T1000 (cell line): ENCODE measurements at regions not wholly inside any gene's neighbourhood (a gene's known extent, or its start where the extent isn't known, plus 50 kb on each side); places are given as distances from the start of the nearest gene placed in this dataset.
"Not testable (repeated sequence)": the region's sequence is repeated elsewhere in the genome, so short reads cannot be mapped to it uniquely, and the experiment has no call there.

Source experiments
- DNase-seq: peaks from one replicate; lab custom pipeline; 2025; ENCODE audit warnings: mixed read lengths; lab: John Stamatoyannopoulos, UW

DNA sequence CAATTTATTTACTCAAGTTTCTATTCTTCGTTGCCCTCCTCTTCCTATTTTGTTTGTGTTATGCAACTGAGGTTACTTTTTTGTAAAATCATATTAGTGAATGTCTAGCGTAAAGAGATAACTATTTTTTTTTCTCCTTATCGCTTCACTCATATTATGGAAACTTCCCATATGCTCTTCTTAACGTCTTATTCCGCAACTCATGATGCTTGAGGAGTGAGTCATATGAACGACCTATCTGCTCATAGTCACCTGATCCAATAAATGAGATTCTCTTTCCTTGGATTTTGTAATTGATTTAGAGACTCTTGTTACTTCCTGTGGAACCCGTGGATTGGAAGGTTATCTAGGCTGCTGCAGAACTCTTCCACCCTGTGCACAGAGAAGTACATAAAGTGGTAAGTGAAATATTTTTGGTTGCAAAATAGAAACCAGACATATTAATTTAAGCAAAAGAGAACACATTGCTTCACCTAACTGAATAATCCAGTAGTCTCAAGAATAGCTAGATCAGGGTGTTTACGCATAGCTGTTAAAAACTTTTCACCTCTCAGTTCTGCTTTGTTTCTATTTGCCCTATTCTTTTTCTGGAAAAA, 719.3 kb upstream of the SGO1 start:
- no peak for DNase-seq

DNA sequence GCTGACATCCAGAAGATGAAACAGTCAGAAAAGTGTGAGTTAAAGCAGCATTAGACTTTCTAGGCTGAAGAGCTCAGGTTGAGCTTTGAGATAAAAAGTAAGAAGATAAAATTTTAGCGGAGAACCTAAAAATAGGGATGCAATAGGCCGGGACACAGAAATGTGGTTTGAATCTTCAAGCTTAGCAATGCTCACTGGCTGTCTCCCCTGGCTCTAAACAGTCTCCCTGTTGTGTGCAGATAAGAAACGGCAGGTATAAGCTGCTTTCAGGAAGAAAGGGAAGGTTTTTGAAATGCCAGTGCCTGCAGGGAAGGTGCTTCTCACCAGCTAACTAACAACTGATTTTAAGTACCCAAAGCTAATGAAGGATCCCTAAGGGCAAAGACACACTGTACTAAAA, 718.7 kb upstream of the SGO1 start:
- no peak for DNase-seq

- no peak for DNase-seq
These were observed 713.0 kb upstream of the SGO1 start for GRCh38 chr3:20898962-20899361.

- DNase-seq = no peak
These were observed 704.1 kb upstream of the SGO1 start for GRCh38 chr3:20890111-20890519.

GRCh38 chr3:20878691-20879090, 692.7 kb upstream of the SGO1 start:
- DNase-seq = no peak

GRCh38 chr3:20873235-20873634, 687.2 kb upstream of the SGO1 start:
- no peak for DNase-seq

DNA sequence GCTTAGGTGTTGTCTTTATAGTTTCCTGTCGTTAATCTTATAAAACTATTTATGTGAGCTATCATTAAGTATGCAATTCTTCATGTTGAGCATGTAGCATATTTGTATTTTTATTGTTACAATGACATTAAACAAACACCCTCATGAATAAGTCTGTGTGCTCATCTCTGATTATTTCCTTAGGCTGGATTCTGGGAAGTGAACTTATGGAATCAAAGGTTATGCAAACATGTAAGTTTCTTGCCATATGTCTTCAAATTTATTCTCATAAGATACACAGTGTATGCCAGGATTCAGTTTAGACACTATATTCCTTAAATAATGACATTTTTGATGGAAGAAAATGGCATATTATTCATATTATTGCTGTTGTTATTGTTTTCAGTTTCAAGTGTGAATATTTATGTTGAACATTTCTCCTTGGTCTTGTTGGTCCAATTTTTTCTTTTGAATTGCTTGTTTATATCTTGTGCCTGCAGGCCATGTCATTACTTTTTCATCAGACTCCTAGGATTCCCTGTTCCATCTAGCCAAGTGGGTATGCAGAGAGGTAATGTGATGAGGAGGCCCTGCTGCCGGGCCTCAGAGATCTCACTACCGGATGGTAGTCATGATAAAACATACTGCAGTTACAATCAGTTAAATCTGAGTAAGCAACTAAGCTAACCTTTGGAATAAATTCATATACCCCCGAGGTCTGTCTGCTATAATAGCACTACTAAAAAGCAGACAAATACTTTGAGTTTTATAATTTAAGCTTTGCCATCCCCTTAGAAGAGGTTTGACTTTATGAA, 684.3 kb upstream of the SGO1 start:
- DNase-seq = no peak

DNA sequence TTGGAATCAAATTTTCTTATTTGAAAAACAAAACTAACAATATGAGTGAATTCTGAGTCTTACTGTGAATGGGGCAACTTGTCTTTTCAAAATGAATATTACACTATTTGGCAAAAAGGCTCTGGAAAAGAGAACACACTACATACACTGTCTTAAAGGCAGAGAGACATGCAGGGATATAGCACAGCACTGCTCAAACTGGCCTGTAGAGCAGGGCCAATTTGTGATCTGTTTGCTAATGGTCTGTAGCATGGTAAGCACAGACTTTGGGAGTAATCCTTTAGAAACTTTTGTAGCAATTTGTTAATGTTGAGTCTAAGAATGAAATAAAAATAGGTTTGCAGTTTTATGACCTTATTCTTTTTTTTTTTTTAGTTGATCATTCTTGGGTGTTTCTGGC, 679.8 kb upstream of the SGO1 start:
- DNase-seq = no peak

DNA sequence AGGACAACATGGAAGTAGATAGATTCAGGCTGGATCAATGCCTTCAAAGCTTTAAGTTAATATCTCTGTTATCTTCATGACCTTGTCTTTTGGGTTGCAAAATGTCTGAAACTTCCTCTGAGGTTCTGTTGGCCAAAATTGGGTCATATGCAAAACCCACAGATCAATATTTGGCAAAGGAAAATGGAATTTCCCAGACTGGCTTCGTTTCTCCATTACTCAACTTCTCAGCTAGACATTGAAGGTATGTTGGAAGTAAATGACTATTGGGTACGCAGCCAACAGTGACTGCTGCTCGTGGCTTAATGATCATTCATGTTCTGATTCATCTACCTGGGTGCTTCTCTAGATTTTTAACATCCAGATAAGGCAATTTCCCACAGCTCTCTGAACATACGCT, 675.4 kb upstream of the SGO1 start:
- DNase-seq = no peak

DNA sequence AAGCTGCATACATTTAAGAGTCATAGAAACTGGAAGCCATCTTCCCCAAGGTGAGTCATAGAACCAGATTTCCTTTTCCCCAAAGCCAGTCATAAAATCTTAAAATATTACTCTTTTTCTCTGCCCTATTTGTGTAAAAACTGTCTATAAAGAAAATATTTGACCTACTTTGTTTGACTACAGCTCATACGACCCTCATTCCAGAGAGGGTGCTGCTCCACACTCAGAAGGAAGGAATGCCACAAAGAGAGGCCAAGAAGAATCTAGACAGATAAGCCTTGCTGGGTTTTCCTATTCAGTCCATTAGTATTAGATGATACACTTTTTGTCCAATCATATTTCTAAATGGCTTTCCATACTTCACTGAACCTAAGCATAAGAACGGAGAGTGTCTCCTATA, 671.6 kb upstream of the SGO1 start:
- no peak for DNase-seq

DNA sequence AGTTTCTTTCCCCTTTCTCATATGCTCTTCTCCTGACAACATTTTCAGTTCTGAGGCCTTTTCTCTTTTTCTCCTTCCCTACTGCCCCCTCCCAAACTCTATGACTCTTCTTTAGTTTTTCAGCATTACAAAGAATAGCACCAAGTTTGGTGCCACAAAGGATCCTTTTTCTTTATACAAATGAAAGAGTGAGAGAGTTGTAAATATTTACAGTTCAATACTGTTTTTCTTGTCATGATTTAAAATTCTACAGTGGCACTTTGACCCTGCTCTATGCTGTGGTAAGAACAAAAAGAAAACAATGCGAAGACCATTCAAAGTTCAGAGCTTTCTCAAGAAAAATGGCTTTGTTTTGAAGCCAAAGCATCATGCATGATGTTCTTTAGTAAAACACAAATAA, 667.9 kb upstream of the SGO1 start:
- DNase-seq = no peak

GRCh38 chr3:20852712-20853111, 666.7 kb upstream of the SGO1 start:
- DNase-seq = no peak

GRCh38 chr3:20849975-20850374, 664.0 kb upstream of the SGO1 start:
- DNase-seq = no peak

GRCh38 chr3:20846832-20847231, 660.8 kb upstream of the SGO1 start:
- no peak for DNase-seq

DNA sequence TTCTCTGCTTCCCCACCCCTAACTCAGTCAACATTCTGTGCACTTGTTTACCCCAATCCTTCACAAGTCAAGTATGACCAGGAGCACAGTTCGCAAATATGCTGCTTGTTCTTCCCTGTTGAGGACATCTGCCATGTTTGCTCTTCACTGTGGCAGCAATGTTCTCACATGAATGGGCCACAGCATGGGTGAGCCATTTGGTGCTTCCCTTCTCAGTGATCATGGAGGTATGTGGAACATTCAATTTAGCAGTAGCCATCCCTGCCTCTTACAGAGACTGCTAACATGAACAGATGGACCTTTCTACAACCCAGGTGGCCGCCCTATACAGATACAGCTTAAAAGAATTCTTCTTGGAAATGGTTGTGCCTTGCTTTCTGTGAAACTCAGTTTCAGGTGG, 660.1 kb upstream of the SGO1 start:
- DNase-seq = no peak

DNA sequence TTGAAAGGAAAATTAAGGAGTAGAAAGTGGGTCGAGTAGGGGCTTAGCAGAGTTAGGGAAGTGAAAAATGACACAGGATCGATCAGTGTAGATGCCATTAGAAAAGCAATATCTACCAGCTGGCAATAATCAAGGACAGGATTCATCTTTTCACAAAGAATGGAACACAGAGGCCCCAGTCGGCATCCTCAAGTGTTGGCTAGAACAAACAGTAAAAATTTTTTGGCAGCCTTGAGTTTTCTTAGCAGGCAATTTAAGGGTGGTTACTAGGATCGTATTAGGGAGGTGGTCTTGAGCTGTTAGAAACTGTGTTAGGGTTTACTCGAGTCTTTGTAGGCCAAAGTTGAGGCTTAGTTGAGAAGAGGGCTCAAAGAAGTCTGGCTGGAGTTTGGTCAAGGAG, 658.8 kb upstream of the SGO1 start:
- DNase-seq = no peak

- no peak for DNase-seq
These were observed 656.8 kb upstream of the SGO1 start for GRCh38 chr3:20842594-20843436.

DNA sequence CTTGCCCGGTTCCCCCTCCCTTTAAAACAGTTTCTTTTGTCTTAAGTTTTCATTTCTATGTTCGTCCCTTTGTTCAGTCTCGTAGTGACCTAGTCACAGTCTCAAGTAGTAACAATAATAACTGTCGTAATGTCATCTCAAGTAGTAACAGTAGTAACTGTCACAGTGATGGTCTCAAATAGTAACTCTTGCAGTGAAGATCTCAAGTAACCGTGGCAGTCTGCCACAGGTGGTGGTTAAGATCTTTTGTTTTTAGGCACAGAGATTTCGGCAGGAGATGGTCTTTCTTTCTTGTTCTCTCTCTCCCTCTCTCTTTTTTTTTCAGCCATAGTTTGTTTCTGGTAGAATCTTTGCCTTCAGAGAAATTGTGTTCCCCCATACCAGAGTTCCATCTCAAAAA, 656.0 kb upstream of the SGO1 start:
- no peak for DNase-seq

DNA sequence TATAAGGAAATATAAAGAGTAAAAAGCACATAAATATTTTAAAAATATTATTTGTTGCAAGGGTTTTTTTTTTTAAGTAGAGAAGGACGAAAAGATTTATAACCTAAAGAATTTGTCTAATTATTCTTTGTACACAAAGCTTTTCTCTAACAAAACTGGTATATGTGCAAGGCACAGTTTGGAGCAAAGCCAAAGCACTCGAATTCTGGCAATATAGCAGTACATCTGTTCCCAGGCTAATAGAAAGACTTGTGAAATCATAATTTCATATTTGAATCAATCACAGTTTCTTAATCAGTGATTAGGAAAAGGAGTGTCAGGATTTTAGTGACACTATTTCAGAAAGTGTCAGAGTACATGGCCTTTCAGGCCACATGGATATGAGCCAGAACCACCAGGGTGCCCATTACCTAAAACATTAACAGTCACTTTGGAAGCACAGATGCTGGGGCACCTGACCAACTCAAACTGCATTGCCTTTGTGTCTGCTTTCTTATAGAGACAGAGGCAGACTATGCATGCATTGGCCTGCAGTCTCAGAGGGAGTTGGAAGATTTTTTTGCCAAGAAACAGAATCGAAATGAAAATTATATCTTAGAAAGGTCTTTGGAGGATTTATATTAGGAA, 651.8 kb upstream of the SGO1 start:
- no peak for DNase-seq

DNA sequence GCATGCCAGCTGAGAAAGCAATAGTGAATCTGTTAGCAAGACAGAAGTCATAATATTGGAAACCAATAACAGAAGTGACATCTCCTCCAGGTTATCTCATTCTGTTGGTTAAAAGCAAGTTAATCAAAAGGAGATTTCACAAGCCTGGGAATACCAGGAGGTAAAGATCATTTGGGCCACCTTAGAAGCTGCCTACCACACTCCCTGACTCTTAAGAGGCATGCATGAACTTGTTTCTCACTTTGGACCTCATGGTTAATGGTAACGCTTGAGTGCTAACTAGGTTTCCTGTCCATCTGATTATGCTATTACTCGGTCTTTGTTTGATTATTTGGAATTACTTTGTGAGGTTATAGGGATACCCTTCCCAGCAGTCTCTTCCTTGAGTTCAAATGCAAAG, 650.8 kb upstream of the SGO1 start:
- DNase-seq = no peak

DNA sequence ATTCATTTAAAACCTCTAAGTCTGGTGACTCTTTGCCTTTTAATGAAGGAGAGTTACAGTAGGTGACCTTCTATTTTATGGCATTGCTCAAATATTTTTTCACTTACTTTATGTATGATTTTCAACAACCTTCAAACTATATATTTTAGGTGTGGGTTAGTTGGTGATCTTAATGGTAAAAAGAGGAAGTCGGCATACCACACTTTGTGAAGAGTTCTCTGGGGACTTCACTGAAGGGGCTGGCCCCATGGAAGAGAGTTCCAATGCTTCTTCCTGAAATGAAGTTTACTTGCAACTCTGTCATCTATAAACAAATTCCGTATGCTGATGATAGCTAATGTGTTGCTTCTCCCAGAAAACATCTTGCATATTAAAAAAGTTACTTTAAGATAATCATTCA, 647.0 kb upstream of the SGO1 start:
- DNase-seq = no peak

- DNase-seq = no peak
These were observed 636.2 kb upstream of the SGO1 start for GRCh38 chr3:20822251-20822650.

DNA sequence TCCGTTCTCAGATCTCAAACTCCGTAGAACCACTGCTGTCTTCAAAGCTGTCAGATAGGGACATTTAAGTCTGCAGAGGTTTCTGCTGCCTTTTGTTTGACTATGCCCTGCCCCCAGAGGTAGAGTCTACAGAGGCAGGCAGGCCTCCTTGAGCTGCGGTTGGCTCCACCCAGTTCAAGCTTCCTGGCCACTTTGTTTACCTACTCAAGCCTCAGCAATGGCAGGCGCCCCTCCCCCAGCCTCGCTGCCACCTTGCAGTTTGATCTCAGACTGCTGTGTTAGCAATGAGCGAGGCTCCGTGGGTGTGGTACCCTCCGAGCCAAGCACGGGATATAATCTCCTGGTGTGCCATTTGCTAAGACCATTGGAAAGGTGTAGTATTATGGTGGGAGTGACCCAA, 634.9 kb upstream of the SGO1 start:
- not testable (repeated sequence) for DNase-seq
